D721Med (cell line): ENCODE measurements at regions not wholly inside any gene's neighbourhood (a gene's known extent, or its start where the extent isn't known, plus 50 kb on each side); places are given as distances from the start of the nearest gene placed in this dataset.

Source experiments
- DNase-seq: peaks from one replicate; pipeline ENCODE4 v3.0.0; 2011; ENCODE audit warnings: low spot score; ENCODE audit not compliant: insufficient read length
- FAIRE-seq: peaks from 2 replicates; lab custom pipeline; 2011; peaks lifted over from hg19 to GRCh38; lab: Jason Lieb, UNC
- CTCF ChIP-seq: IDR thresholded peaks from 2 replicates; pipeline ENCODE4 v1.5.1; 2012; ENCODE audit warnings: mild to moderate bottlenecking, control low read depth; ENCODE audit not compliant: insufficient read depth; ENCODE audit errors: missing control alignments

GRCh38 chr2:182622231-182622630, 93.8 kb upstream of the DNAJC10 start:
- FAIRE-seq, result no peak
- DNase-seq, result no peak
- no peak for TF ChIP-seq CTCF

- DNase-seq (no peak), FAIRE-seq (no peak)
- no peak for TF ChIP-seq CTCF
These were observed 90.2 kb upstream of the DNAJC10 start for GRCh38 chr2:182625814-182626213.

- DNase-seq (no peak), FAIRE-seq (no peak)
- TF ChIP-seq CTCF, result no peak
These were observed 87.1 kb upstream of the DNAJC10 start for GRCh38 chr2:182628916-182629315.

- TF ChIP-seq CTCF, result no peak
- DNase-seq (no peak), FAIRE-seq (no peak)
These were observed 85.8 kb upstream of the DNAJC10 start for GRCh38 chr2:182630207-182630606.

GRCh38 chr2:182631299-182631698, 84.8 kb upstream of the DNAJC10 start:
- FAIRE-seq (peak; percentile 21), DNase-seq (no peak)
- TF ChIP-seq CTCF, result no peak

GRCh38 chr2:182634386-182634785, 81.7 kb upstream of the DNAJC10 start:
- no peak for TF ChIP-seq CTCF
- no peak for FAIRE-seq

GRCh38 chr2:182636699-182637098, 79.4 kb upstream of the DNAJC10 start:
- DNase-seq (no peak), FAIRE-seq (no peak)
- TF ChIP-seq CTCF, result no peak

More at GRCh38 chr2:182634386-182634785, 81.7 kb upstream of the DNAJC10 start:
- no peak for DNase-seq
